GM21576 (cell line): ENCODE measurements at regions not wholly inside any gene's neighbourhood (a gene's known extent, or its start where the extent isn't known, plus 50 kb on each side); places are given as distances from the start of the nearest gene placed in this dataset.
"Not testable (repeated sequence)": the region's sequence is repeated elsewhere in the genome, so short reads cannot be mapped to it uniquely, and the experiment has no call there.

Experiments
- ATAC-seq: cut with Tn5 transposase; IDR thresholded peaks from one replicate; pipeline ENCODE4 v1.9.1; 2021; ENCODE audit warnings: mild to moderate bottlenecking, moderate library complexity; ENCODE audit not compliant: unreplicated experiment

- ATAC-seq = no peak
Measured at GRCh38 chr10:18866852-18867251, 181.7 kb upstream of the MALRD1 start.

GRCh38 chr10:18868919-18869318 lies 179.7 kb upstream of the MALRD1 start:
- no peak for ATAC-seq

GRCh38 chr10:18875477-18875876 lies 173.1 kb upstream of the MALRD1 start:
- no peak for ATAC-seq

GRCh38 chr10:18879284-18879683 lies 169.3 kb upstream of the MALRD1 start:
- no peak for ATAC-seq

DNA sequence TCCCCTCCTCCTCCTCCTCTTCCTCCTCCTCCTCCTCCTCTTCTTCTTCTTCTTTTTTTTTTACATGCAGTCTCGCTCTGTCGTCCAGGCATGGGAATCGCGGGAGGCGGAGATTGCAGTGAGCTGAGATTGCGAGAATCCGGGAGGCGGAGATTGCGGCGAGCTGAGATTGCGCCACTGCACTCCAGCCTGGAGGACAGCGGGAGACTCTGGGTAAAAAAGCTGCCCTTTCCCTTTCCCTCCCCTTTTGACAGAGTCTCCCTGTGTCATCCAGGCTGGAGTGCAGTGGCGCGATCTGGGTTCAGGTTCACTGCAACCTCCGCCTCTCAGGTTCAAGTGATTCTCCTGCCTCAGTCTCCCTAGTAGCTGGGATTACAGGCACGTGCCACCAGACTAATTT lies 168.1 kb upstream of the MALRD1 start:
- ATAC-seq = no peak

DNA sequence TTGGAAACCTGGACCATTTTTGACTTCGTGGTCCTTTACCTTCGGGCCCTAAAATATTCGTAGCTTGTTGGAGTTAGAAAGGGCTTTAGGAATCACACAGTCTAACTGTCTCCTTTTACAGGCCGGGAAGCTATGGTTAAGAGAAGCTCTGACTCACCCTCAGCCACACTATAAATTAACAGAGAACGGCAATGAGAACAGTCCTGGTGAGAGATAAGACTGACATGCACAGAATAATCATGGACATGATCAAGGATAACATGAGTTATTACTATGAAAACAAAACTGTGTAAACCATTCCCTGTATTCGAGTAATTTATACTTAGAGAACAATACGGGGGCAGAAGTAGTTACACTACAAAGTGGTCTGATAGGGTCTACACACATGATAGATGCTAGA lies 162.5 kb upstream of the MALRD1 start:
- ATAC-seq = no peak

- no peak for ATAC-seq
Measured at GRCh38 chr10:18906636-18907035, 142.0 kb upstream of the MALRD1 start.

DNA sequence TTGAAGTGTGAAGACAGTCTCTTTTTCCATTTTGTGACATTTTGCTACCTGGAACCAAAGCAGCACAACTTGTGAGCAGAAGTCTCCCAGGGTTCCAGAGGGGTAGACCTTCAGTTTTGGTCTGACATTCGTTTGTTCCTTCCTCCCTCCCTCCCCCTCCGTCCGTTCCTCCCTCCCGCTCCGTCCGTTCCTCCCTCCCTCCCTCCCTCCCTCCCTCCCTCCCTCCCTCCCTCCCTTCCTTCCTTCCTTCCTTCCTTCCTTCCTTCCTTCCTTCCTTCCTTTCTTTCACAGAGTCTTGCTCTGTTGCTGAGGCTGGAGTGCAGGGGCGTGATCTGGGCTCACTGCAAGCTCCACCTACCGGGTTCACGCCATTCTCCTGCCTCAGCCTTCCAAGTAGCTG lies 131.2 kb upstream of the MALRD1 start:
- not testable (repeated sequence) for ATAC-seq

GRCh38 chr10:18918532-18918931 lies 130.1 kb upstream of the MALRD1 start:
- no peak for ATAC-seq

DNA sequence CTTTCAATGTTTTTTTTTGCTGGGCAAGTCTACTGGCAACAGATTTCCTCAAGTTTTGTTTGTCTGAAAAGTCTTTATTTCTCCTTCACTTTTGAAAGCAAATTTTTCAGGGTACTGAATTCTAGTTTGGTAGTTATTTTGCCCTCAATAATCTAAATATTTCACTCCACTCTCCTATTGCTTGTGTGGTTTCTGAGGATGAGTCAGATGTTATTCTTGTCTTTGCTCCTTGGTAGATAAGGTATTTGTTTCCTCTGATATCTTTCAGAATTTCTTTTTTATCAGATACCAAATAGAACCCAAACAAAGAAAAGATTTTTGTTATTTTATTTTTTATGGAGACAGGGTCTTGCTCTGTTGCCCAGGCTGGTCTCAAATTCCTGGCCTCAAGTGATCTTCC lies 99.2 kb upstream of the MALRD1 start:
- no peak for ATAC-seq

DNA sequence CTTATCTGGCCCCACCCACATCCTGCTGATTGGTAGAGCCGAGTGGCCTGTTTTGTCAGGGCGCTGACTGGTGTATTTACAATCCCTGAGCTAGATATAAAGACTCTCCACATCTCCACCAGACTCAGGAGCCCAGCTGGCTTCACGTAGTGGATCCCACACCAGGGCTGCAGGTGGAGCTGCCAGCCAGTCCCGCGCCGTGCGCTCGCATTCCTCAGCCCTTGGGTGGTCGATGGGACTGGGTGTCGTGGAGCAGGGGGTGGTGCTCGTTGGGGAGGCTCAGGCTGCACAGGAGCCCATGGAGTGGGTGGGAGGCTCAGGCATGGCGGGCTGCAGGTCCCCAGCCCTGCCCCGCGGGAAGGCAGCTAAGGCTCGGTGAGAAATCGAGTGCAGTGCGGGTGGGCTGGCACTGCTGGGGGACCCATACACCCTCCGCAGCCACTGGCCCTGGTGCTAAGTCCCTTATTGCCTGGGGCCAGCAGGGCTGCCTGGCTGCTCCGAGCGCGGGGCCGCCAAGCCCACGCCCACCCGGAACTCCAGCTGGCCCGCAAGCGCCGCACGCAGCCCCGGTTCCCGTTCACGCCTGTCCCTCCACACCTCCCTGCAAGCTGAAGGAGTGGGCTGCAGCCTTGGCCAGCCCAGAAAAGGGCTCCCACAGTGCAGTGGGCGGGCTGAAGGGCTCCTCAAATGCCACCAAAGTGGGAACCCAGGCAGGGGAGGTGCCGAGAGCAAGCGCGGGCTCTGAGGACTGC lies 97.4 kb upstream of the MALRD1 start:
- not testable (repeated sequence) for ATAC-seq

DNA sequence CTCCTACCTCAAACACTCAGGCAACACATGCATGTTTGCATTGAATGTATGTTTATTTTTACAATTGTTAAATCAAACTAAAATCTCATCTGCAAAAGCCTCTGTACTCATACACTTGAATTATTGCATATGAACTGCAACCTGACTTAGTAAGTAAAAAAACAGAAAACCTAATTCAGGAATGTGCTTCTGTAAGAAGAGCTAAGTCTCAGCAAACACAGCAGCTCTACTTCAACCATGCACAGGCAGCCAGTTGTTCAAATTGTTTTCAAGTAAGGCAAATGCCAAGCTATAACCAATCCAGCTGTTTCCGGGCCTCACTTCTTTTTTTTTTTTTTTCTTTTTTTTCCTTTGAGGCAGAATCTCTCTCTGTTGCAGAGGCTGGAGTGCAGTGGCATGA lies 93.5 kb upstream of the MALRD1 start:
- ATAC-seq = no peak

DNA sequence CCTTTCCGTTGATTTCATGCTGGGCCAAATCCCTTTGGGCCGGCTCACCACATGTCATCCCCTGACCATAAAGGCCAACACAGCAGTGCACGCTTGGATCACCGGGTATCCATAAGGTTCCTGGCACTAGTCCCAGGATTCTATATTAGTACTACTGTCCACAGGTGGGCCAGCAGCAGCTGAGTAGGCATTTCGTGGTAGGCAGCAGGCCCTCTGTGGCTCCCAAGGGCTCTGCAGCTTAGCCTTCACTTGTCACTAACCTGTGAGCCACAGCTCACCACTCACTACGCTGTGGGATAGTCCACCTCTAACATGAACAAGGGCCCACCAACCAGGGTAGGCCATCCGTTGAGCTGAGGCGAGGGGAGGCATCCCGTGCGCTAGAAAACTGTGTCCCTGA lies 89.2 kb upstream of the MALRD1 start:
- ATAC-seq = no peak

GRCh38 chr10:18960466-18961079 lies 88.0 kb upstream of the MALRD1 start:
- no peak for ATAC-seq

DNA sequence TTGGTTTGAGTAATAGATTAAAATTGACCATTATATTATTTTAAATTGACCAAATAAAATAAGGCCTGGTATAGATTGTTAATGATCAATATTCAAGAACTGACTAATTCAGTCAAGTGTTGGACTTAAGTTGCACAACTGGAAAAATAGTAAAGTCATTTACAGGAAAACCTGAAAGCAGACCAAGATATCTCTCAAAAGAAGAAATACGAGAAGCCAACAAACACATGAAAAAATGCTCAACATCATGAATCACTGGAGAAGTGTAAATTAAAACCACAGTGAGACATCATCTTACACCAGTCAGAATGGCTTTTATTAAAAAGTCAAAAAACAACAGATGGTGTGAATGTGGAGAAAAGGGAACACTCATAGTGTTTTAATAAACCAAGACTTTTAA lies 80.4 kb upstream of the MALRD1 start:
- ATAC-seq = no peak

DNA sequence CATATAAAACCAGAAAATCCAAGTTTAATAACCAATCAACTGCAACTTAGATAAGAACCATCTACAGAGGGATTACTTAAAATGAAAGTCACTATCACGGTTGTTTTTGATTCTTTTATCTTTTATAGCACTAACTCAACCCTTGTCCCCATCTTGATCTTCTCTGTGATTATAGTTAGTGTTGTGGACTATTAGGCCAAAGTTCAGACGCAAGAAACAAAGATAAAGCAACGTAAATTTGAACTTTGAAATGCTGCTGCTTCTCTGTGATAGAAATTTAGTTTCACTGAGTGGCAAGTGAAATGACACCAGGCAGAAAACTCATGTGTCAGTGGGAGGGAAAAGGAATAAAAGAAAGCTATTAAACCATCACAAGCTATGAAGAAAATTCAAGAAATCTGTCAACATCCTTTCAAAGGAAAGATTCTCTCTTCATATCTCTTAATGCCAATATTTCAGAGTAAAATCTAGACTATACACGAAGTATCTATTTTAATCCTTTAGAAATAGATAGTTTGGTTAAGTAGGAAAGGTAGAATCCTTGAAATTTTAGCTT lies 71.8 kb upstream of the MALRD1 start:
- ATAC-seq = no peak

GRCh38 chr10:18980089-18980629 lies 68.4 kb upstream of the MALRD1 start:
- ATAC-seq = no peak

DNA sequence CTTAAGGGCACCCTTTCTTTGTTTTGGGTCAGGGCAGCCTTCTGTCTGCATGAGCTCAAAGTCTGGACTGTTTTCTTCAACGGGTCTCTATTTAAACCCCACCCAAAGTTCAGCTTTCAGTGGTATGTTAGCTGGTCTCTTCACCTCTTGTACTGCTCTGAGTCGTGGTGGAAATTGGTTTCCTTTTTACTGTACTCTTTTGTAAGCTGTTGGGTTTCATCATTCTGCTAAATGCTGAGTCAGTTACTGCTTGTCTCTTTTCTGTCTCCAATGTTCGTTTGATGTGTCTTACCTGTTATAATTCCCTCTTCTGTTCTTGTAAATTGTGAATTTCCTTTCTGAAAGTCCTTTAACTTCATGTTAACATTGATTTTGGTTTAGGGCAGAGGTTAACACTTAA lies 64.1 kb upstream of the MALRD1 start:
- no peak for ATAC-seq

DNA sequence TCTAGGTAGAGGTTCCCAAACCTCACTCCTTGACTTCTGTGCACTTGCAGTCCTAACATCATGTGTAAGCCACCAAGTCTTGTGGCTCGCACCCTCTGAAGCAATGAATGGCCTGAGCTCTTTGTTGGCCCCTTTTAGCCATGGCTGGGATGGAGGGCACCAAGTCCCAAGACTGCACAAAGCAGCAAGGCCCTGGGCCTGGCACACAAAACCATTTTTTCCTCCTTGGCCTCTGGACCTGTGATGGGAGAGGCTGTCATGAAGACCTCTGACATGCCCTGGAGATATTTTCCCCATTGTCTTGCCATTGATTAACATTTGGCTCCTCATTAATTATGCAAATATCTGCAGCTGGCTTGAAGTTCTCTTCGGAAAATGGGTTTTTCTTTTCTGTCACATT lies 60.3 kb upstream of the MALRD1 start:
- ATAC-seq = no peak
